Neural cell (in vitro differentiated cells): ENCODE measurements at regions not wholly inside any gene's neighbourhood (a gene's known extent, or its start where the extent isn't known, plus 50 kb on each side); places are given as distances from the start of the nearest gene placed in this dataset.

Experiments
- EP300 ChIP-seq: fragments of 450-650 bp; conservative IDR thresholded peaks from 2 replicates; pipeline ENCODE4 v1.6.1; 2014; ENCODE audit warnings: antibody characterized with exemption, mild to moderate bottlenecking, moderate library complexity; ENCODE audit not compliant: poor library complexity, severe bottlenecking
- EZH2 ChIP-seq: fragments of 200-600, 300-800 bp; shearing (Covaris generic), sonication (generic); IDR thresholded peaks from 2 replicates; pipeline ENCODE4 v1.6.1; 2014; ENCODE audit warnings: antibody characterized with exemption, low read length, borderline replicate concordance, mild to moderate bottlenecking; ENCODE audit not compliant: insufficient read depth, poor library complexity, severe bottlenecking
- RAD21 ChIP-seq: fragments of 450-650 bp; conservative IDR thresholded peaks from 2 replicates; pipeline ENCODE4 v1.6.1; 2014; ENCODE audit warnings: antibody characterized with exemption, mild to moderate bottlenecking, moderate library complexity
- SMC3 ChIP-seq: fragments of 450-650 bp; conservative IDR thresholded peaks from 2 replicates; pipeline ENCODE4 v1.6.1; 2014; ENCODE audit warnings: antibody characterized with exemption, mild to moderate bottlenecking, moderate library complexity; ENCODE audit not compliant: poor library complexity
- TF ChIP-seq, protein P1 (sequence below): fragments of 450-650 bp; IDR thresholded peaks from 2 replicates; pipeline ENCODE4 v1.5.1; 2014; ENCODE audit warnings: antibody characterized with exemption, mild to moderate bottlenecking, moderate library complexity; ENCODE audit not compliant: poor library complexity, severe bottlenecking
- TF ChIP-seq, protein P2 (sequence below): IDR thresholded peaks from 2 replicates; pipeline ENCODE4 v1.6.1; 2012; ENCODE audit warnings: borderline replicate concordance

DNA sequence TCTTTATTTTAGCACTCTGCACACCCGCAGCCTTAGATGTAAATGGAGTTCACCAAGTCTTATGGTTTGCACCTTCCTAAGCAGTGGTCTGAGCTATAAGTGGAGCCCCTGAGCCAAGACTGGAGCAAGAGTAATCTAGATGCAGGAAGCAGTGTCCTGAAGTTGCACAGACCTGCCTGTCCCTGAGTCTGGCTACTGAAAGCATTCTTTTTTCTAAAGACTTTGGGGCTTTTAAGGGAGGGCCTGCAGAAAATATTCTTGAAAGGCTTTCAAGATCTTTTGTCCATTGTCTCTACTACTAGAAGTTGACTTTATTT, 389.7 kb downstream of the KDM5D start:
- TF ChIP-seq, protein P1, sequence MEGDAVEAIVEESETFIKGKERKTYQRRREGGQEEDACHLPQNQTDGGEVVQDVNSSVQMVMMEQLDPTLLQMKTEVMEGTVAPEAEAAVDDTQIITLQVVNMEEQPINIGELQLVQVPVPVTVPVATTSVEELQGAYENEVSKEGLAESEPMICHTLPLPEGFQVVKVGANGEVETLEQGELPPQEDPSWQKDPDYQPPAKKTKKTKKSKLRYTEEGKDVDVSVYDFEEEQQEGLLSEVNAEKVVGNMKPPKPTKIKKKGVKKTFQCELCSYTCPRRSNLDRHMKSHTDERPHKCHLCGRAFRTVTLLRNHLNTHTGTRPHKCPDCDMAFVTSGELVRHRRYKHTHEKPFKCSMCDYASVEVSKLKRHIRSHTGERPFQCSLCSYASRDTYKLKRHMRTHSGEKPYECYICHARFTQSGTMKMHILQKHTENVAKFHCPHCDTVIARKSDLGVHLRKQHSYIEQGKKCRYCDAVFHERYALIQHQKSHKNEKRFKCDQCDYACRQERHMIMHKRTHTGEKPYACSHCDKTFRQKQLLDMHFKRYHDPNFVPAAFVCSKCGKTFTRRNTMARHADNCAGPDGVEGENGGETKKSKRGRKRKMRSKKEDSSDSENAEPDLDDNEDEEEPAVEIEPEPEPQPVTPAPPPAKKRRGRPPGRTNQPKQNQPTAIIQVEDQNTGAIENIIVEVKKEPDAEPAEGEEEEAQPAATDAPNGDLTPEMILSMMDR: no peak
- TF ChIP-seq EZH2: no peak
- no peak for TF ChIP-seq SMC3
- no peak for TF ChIP-seq EP300
- no peak for TF ChIP-seq RAD21
- TF ChIP-seq, protein P2, sequence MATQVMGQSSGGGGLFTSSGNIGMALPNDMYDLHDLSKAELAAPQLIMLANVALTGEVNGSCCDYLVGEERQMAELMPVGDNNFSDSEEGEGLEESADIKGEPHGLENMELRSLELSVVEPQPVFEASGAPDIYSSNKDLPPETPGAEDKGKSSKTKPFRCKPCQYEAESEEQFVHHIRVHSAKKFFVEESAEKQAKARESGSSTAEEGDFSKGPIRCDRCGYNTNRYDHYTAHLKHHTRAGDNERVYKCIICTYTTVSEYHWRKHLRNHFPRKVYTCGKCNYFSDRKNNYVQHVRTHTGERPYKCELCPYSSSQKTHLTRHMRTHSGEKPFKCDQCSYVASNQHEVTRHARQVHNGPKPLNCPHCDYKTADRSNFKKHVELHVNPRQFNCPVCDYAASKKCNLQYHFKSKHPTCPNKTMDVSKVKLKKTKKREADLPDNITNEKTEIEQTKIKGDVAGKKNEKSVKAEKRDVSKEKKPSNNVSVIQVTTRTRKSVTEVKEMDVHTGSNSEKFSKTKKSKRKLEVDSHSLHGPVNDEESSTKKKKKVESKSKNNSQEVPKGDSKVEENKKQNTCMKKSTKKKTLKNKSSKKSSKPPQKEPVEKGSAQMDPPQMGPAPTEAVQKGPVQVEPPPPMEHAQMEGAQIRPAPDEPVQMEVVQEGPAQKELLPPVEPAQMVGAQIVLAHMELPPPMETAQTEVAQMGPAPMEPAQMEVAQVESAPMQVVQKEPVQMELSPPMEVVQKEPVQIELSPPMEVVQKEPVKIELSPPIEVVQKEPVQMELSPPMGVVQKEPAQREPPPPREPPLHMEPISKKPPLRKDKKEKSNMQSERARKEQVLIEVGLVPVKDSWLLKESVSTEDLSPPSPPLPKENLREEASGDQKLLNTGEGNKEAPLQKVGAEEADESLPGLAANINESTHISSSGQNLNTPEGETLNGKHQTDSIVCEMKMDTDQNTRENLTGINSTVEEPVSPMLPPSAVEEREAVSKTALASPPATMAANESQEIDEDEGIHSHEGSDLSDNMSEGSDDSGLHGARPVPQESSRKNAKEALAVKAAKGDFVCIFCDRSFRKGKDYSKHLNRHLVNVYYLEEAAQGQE: no peak
